ENCODE measurements at regions not wholly inside any gene's neighbourhood (a gene's known extent, or its start where the extent isn't known, plus 50 kb on each side); places are given as distances from the start of the nearest gene placed in this dataset.

GRCh38 chr6:85273046-85273445, 176.8 kb upstream of the NT5E start:
- TF ChIP-seq CTCF (IDR thresholded peaks at IDR 0.05) (no peak), POLR2A (IDR thresholded peaks at IDR 0.05) (no peak)
